Hematopoietic multipotent progenitor cell treated with erythropoietin and hydrocortisone succinate and interleukin-3 and kit ligand, for 17 days (in vitro differentiated cells): ENCODE measurements at regions not wholly inside any gene's neighbourhood (a gene's known extent, or its start where the extent isn't known, plus 50 kb on each side); places are given as distances from the start of the nearest gene placed in this dataset.

Experiments used
- DNase-seq: peaks from one replicate; pipeline ENCODE4 v3.0.0-alpha.2; 2015; ENCODE audit warnings: low spot score

- DNase-seq, result no peak
Measured at GRCh38 chr6:44679438-44680201, 292.1 kb downstream of the CDC5L start.

- DNase-seq, result no peak
Measured at GRCh38 chr6:44680202-44680720, 292.8 kb downstream of the CDC5L start.

GRCh38 chr6:44681761-44682160, 294.3 kb downstream of the CDC5L start:
- no peak for DNase-seq

GRCh38 chr6:44682280-44682679, 294.8 kb downstream of the CDC5L start:
- no peak for DNase-seq

- no peak for DNase-seq
Measured at GRCh38 chr6:44682987-44683779, 295.7 kb downstream of the CDC5L start.

- DNase-seq, result no peak
Measured at GRCh38 chr6:44685213-44685612, 297.7 kb downstream of the CDC5L start.

GRCh38 chr6:44696099-44696498, 308.6 kb downstream of the CDC5L start:
- DNase-seq, result no peak

- no peak for DNase-seq
Measured at GRCh38 chr6:44696686-44697085, 309.2 kb downstream of the CDC5L start.

- no peak for DNase-seq
Measured at GRCh38 chr6:44697327-44697726, 309.8 kb downstream of the CDC5L start.

GRCh38 chr6:44698602-44699001, 311.1 kb downstream of the CDC5L start:
- no peak for DNase-seq

GRCh38 chr6:44699082-44699481, 311.6 kb downstream of the CDC5L start:
- no peak for DNase-seq

- no peak for DNase-seq
Measured at GRCh38 chr6:44699851-44700250, 312.3 kb downstream of the CDC5L start.

GRCh38 chr6:44700422-44700821, 312.9 kb downstream of the CDC5L start:
- DNase-seq, result no peak

- DNase-seq, result no peak
Measured at GRCh38 chr6:44701038-44701636, 313.6 kb downstream of the CDC5L start.

- DNase-seq, result no peak
Measured at GRCh38 chr6:44701637-44702101, 314.2 kb downstream of the CDC5L start.

- no peak for DNase-seq
Measured at GRCh38 chr6:44702292-44702691, 314.8 kb downstream of the CDC5L start.

- DNase-seq, result no peak
Measured at GRCh38 chr6:44704240-44705150, 317.0 kb downstream of the CDC5L start.

- no peak for DNase-seq
Measured at GRCh38 chr6:44705596-44705995, 318.1 kb downstream of the CDC5L start.

- DNase-seq, result no peak
Measured at GRCh38 chr6:44706011-44706410, 318.5 kb downstream of the CDC5L start.

GRCh38 chr6:44708208-44708607, 320.7 kb downstream of the CDC5L start:
- DNase-seq, result no peak

GRCh38 chr6:44712353-44713111, 325.0 kb downstream of the CDC5L start:
- DNase-seq, result no peak
